ENCODE measurements at regions not wholly inside any gene's neighbourhood (a gene's known extent, or its start where the extent isn't known, plus 50 kb on each side); places are given as distances from the start of the nearest gene placed in this dataset.

DNA sequence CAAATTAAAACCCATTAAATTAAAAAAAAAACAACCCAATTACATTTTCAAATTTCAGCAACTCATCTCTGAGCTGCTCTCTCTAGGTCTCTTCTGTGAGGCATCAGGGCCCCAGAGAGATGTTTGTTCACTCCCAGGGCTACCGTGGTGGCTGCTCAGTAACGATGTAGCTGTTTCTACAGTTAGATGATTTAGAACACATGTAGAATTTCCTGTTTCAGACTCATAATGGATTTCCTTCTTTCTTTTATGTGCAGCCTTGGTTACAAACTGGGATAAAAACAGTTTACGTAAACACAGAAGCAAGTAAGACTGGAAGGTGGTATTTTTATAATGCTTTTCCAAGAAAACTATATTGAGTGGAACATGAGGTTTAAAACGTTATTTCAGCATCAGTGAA, 116.1 kb upstream of the CCN2 start:
- no peak overlapping the region for H2AK5ac ChIP-seq (ENCODE audit: low read depth, low read length)
- H3K4ac ChIP-seq (replicated peaks; ENCODE audit: insufficient read length, low read depth, low read length) = no peak overlapping the region
- H3K79me1 ChIP-seq (ENCODE audit: low read depth, low read length) = no peaks in the 10 kb centered on the region
- H3K27ac ChIP-seq (ENCODE audit: low read depth, low read length) = no peak overlapping the region
- H2BK12ac ChIP-seq (ENCODE audit: low read depth, low read length) = no peak overlapping the region
- 91% methylated on average over 4 of the region's 4 CpGs; no CpG with 5 or more reads in 1 of the 2 experiments for WGBS, 2 experiments (ENCODE audit: extremely low coverage in 1 of 2, insufficient coverage in 1 of 2, insufficient read length in 1 of 2, insufficient replicate concordance in 2 of 2, low coverage in 1 of 2, low lambda C conversion rate in 2 of 2, missing lambda C conversion rate in 1 of 2)
- H3K4me2 ChIP-seq (ENCODE audit: insufficient read depth in 1 of 2, low read depth in 2 of 2, low read length in 2 of 2) = no peak overlapping the region
- no peak overlapping the region; the same call in 1 of the 2 replicates for H4K8ac ChIP-seq (ENCODE audit: extremely low read depth, insufficient read depth, low read length)
- H4K91ac ChIP-seq (replicated peaks; ENCODE audit: insufficient read length, low read length) = no peak overlapping the region
- H3K4me3 ChIP-seq (ENCODE audit: extremely low read depth in 1 of 4, insufficient read depth in 2 of 4, low read depth in 3 of 4, low read length in 4 of 4) = no peak overlapping the region
- H3K79me2 ChIP-seq (ENCODE audit: control insufficient read depth in 1 of 2, insufficient read depth in 2 of 2, low read length in 2 of 2) = no peaks in the 10 kb centered on the region
- H3K23me2 ChIP-seq (ENCODE audit: low read depth, low read length) = no peaks in the 10 kb centered on the region
- no peaks in the 10 kb centered on the region for H3K4me1 ChIP-seq (replicated peaks in 1 of 4; ENCODE audit: control insufficient read depth in 3 of 4, insufficient read depth in 4 of 4, low read length in 3 of 4)
- no peaks in the 10 kb centered on the region for H4K20me1 ChIP-seq (replicated peaks in 1 of 2; ENCODE audit: control insufficient read depth in 1 of 2, insufficient read depth in 2 of 2, low read length in 2 of 2)
- no peak overlapping the region for H3K14ac ChIP-seq (ENCODE audit: insufficient read length)
- POLR2A ChIA-PET (ENCODE audit: partially characterized antibody) = interaction anchor here (1.0 kb wide), 1 partner anchor 13 kb away, joined by 3 read pairs; no protein-coding TSS in a partner anchor
- no peak overlapping the region for H3K18ac ChIP-seq (ENCODE audit: extremely low read depth, low read length)
- H3K9ac ChIP-seq (replicated peaks in 1 of 4; ENCODE audit: extremely low read depth in 1 of 4, low read depth in 3 of 4, low read length in 3 of 4) = no peak overlapping the region
- H3K23ac ChIP-seq (ENCODE audit: insufficient read length) = no peak overlapping the region
- no peaks in the 10 kb centered on the region for H3K36me3 ChIP-seq (ENCODE audit: control insufficient read depth in 2 of 4, insufficient read depth in 4 of 4, low read length in 3 of 4)
- H2BK20ac ChIP-seq (ENCODE audit: low read length) = no peak overlapping the region
- no peak overlapping the region for H2AFZ ChIP-seq (ENCODE audit: low read length)
- no peaks in the 10 kb centered on the region for H3K9me3 ChIP-seq (ENCODE audit: insufficient read depth in 2 of 2, low read depth in 1 of 2, low read length in 1 of 2)
- H3K56ac ChIP-seq (replicated peaks; ENCODE audit: insufficient read length, low read depth, low read length) = no peak overlapping the region
- FAIRE-seq (no peak), DNase-seq (ENCODE audit: low read depth in 1 of 2, low spot score in 2 of 2) (no peak)
- no peak overlapping the region for H4K5ac ChIP-seq (ENCODE audit: insufficient read length, low read depth, low read length)
- H2BK120ac ChIP-seq (replicated peaks; ENCODE audit: low read depth, low read length) = no peak overlapping the region
- CTCF ChIA-PET (ENCODE audit: partially characterized antibody) = interaction anchor here (0.6 to 2.0 kb wide), 5 partner anchors 11 to 372 kb away, joined by 3 to 4 read pairs (median 3); no protein-coding TSS in a partner anchor
- peaks cover 0 to 1% (median 0%) of the 10 kb centered on the region in 4 experiments; a peak in 1 of 7 replicates for H3K27me3 ChIP-seq (replicated peaks in 1 of 4; ENCODE audit: control insufficient read depth in 3 of 4, extremely low read depth in 1 of 4, insufficient read depth in 3 of 4, low read length in 3 of 4)
- H2BK5ac ChIP-seq (ENCODE audit: low read depth, low read length) = no peak overlapping the region
- no peak overlapping the region for H2BK15ac ChIP-seq (ENCODE audit: low read length)
- TF ChIP-seq EZH2 (IDR thresholded peaks at IDR 0.05; ENCODE audit: low read depth, low read length, severe bottlenecking) = no peak
- TF ChIP-seq KDM5A (IDR thresholded peaks at IDR 0.05; ENCODE audit: low read length) = no peak
- no peak for TF ChIP-seq GTF2F1 (IDR thresholded peaks at IDR 0.05; ENCODE audit: borderline replicate concordance, low read depth, low read length)
- no peak for TF ChIP-seq RBBP5 (IDR thresholded peaks at IDR 0.05; ENCODE audit: borderline replicate concordance, low read depth, low read length)
- no peak for TF ChIP-seq KDM4A (IDR thresholded peaks at IDR 0.05; ENCODE audit: low read depth, low read length, severe bottlenecking)
- TF ChIP-seq SIRT6 (IDR thresholded peaks at IDR 0.05; ENCODE audit: low read length) = no peak
- TF ChIP-seq, protein P1, sequence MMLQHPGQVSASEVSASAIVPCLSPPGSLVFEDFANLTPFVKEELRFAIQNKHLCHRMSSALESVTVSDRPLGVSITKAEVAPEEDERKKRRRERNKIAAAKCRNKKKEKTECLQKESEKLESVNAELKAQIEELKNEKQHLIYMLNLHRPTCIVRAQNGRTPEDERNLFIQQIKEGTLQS (IDR thresholded peaks at IDR 0.05; ENCODE audit: insufficient read depth, low read depth, low read length) = no peak
- no peak for TF ChIP-seq BCL11A (IDR thresholded peaks at IDR 0.05; ENCODE audit: low read depth in 2 of 2, low read length in 2 of 2)
- TF ChIP-seq EGR1 (IDR thresholded peaks at IDR 0.05; ENCODE audit: borderline replicate concordance, low read depth, low read length) = no peak
- no peak for TF ChIP-seq KDM1A (IDR thresholded peaks at IDR 0.05; ENCODE audit: borderline replicate concordance, low read length)
- TF ChIP-seq, protein P2, sequence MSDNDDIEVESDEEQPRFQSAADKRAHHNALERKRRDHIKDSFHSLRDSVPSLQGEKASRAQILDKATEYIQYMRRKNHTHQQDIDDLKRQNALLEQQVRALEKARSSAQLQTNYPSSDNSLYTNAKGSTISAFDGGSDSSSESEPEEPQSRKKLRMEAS (IDR thresholded peaks at IDR 0.05) = no peak
- no peak for TF ChIP-seq CEBPB (IDR thresholded peaks at IDR 0.05; ENCODE audit: low read depth, low read length)
- TF ChIP-seq TCF12 (IDR thresholded peaks at IDR 0.05; ENCODE audit: low read depth, low read length) = no peak
- no peak for TF ChIP-seq TAF7 (optimal IDR thresholded peaks at IDR 0.05; ENCODE audit: borderline replicate concordance, low read depth, low read length)

All from H1 (cell line).